ENCODE measurements at regions not wholly inside any gene's neighbourhood (a gene's known extent, or its start where the extent isn't known, plus 50 kb on each side); places are given as distances from the start of the nearest gene placed in this dataset.

DNA sequence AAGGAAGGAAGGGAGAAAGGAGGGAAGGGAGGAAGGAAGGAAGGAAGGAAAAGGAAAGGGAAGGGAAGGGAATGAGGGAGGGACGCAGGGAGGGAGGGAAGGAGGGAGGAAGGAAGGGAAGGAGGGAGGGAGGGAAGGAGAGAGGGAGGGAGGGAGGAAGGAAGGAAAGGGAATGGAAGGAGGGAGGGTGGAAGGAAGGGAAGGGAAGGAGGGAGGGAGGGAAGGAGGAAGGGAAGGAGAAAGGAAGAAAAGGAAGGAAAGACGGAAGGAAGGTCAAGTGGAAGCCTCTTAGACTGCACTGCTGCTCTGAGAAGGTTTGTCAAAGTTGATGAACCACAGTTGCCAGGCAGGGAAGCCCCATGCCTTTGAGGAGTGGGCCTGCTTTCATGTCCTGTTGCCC lies 324.3 kb upstream of the ZFP64 start:
- H3K4me3 ChIP-seq (replicated peaks; ENCODE audit: low read depth, low read length) = no peak overlapping the region
- DNase-seq (ENCODE audit: extremely low read depth, low read depth) = no peak
- no peak for TF ChIP-seq CTCF (IDR thresholded peaks at IDR 0.05; ENCODE audit: low read depth, low read length, missing control alignments)

DNA sequence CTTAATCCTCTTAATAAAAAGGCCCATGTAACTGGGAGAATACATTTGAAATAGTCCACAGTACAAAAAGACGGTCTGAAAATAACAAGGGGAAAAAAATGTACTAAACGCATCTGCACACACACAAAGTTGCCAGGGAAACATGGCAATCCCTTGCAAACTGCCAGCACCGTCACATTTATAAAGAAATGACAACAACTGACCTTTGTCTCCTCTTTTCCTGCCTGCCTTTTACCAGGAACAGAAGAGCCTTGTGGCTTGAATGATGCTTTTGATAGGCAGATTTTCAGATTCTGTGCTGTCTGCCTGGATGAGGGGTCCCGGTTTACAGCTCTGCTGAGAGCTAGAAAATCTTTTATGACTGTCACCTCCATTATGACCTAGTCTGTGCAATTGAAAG lies 308.6 kb upstream of the ZFP64 start:
- TF ChIP-seq CTCF (IDR thresholded peaks at IDR 0.05; ENCODE audit: low read depth, low read length, missing control alignments) = no peak
- no peak for DNase-seq (ENCODE audit: extremely low read depth, low read depth)
- no peak overlapping the region for H3K4me3 ChIP-seq (replicated peaks; ENCODE audit: low read depth, low read length)

DNA sequence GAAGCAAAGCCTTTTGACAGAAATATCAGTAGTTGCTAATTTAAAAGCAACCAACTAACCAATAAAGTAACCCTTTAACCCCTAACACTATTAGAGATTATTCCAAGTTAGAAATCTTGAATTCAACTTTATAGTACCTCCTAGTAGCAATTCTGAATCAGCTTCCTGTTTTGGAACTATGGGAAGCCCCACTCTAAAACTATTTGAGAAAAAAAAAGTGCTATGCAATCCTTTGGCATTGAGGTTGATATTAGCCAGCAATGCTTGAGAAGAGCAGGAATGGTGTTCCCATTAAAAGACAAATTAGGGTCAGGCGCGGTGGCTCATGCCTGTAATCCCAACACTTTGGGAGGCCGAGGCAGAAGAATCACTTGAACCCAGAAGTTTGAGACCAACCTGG lies 306.2 kb upstream of the ZFP64 start:
- TF ChIP-seq CTCF (IDR thresholded peaks at IDR 0.05; ENCODE audit: low read depth, low read length, missing control alignments) = no peak
- no peak overlapping the region for H3K4me3 ChIP-seq (replicated peaks; ENCODE audit: low read depth, low read length)
- no peak for DNase-seq (ENCODE audit: extremely low read depth, low read depth)

DNA sequence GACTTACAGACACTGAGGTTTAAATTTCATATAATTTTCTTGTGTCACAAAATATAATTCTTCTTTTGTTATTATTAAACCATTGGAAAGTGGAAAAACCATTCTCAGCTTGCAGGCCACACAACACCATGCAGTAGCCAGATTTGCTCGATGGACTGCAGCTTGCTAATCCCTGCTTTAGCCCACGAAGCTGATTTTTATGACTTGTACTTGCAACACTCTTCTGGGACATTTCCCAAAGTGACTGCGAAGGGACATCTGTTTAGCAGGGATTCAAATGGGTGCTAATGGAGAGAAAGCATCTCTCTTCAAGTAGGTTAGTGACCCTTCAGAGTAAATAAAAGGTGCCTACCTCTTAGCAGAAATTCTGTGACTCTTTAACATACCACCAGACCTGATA lies 304.6 kb upstream of the ZFP64 start:
- H3K4me3 ChIP-seq (replicated peaks; ENCODE audit: low read depth, low read length) = no peak overlapping the region
- DNase-seq (ENCODE audit: extremely low read depth, low read depth) = no peak
- TF ChIP-seq CTCF (IDR thresholded peaks at IDR 0.05; ENCODE audit: low read depth, low read length, missing control alignments) = no peak

- peak; percentile 83 for DNase-seq (ENCODE audit: extremely low read depth, low read depth)
- TF ChIP-seq CTCF (IDR thresholded peaks at IDR 0.05; ENCODE audit: low read depth, low read length, missing control alignments) = no peak
- no peak overlapping the region for H3K4me3 ChIP-seq (replicated peaks; ENCODE audit: low read depth, low read length)
Observed at GRCh38 chr20:52494244-52494643, 302.7 kb upstream of the ZFP64 start.

DNA sequence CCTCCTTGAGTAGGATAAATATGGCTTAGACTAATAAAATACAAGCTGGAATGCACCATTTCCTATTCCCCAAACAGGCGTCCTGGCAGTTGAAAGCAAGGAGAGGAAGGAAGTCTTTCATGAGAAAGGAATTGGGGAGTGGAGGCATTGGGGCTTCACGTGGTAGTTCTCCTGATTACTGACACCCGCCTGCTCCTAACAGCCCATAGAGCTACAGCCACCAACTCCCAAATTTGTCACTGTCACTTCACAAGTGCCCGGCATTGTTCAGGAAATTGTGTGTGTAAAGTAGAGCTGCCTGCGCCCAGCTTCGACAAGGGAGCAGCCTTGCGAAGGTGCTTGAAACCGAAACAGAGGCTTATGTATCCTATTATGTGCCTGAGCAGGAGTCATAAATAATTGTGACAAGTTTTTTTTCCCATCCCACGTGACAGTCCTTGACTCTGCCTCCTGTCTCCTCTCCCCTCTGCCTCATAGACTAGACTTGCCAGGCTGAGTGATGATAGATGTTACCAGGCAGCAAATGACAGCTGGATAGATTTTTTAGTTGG lies 301.7 kb upstream of the ZFP64 start:
- no peak overlapping the region for H3K4me3 ChIP-seq (replicated peaks; ENCODE audit: low read depth, low read length)
- no peak for DNase-seq (ENCODE audit: extremely low read depth, low read depth)
- TF ChIP-seq CTCF (IDR thresholded peaks at IDR 0.05; ENCODE audit: low read depth, low read length, missing control alignments) = no peak

All from HFF-Myc (cell line).